Heart left ventricle (tissue), 16 donors: ENCODE measurements at regions not wholly inside any gene's neighbourhood (a gene's known extent, or its start where the extent isn't known, plus 50 kb on each side); places are given as distances from the start of the nearest gene placed in this dataset.
A peak's percentile ranks its signal among the peaks of the same experiment; 100 is the strongest.

Experiments used
- ATAC-seq, 4 donors: fragments of 200-7000 bp; cut with Tn5 transposase; one replicate each; pipeline ENCODE4 v1.9.1; 2020 to 2022; ENCODE audit warnings: moderate library complexity in 4 of 4, mild to moderate bottlenecking in 3 of 4, moderate number of reproducible peaks in 1 of 4
- DNase-seq, 5 donors: peaks; one replicate each; pipeline ENCODE4 v3.0.0-alpha.2; 2020
- H3K27ac ChIP-seq, 12 donors: fragments of 200-600 bp; sonication (generic) in 4 of 12; one replicate each; pipeline versions ENCODE4 v1.5.0 to v1.8.0; 2016 to 2022; ENCODE audit warnings: mild to moderate bottlenecking in 2 of 12
- H3K27me3 ChIP-seq, 9 donors: fragments of 200-600 bp; sonication (generic) in 2 of 9; one replicate each; pipeline versions ENCODE4 v1.5.1 to v1.8.0; 2016 to 2022; ENCODE audit warnings: mild to moderate bottlenecking in 3 of 9
- H3K36me3 ChIP-seq, 9 donors: fragments of 200-600 bp; sonication (generic) in 2 of 9; one replicate each; pipeline versions ENCODE4 v1.5.0 to v1.8.0; 2018 to 2022; ENCODE audit warnings: mild to moderate bottlenecking in 2 of 9
- H3K4me1 ChIP-seq, 12 donors: fragments of 200-600 bp; sonication (generic) in 4 of 12; one replicate each; pipeline versions ENCODE4 v1.5.0 to v1.8.0; 2016 to 2022; ENCODE audit warnings: mild to moderate bottlenecking in 3 of 12
- H3K4me3 ChIP-seq, 12 donors: fragments of 200-600 bp; sonication (generic) in 4 of 12; one replicate each; pipeline versions ENCODE4 v1.5.0 to v1.8.0; 2017 to 2022; ENCODE audit warnings: mild to moderate bottlenecking in 9 of 12, moderate library complexity in 4 of 12
- H3K9me3 ChIP-seq, 12 donors: fragments of 200-600 bp; sonication (generic) in 4 of 12; one replicate each; pipeline versions ENCODE4 v1.5.0 to v1.8.0; 2016 to 2022; ENCODE audit warnings: mild to moderate bottlenecking in 1 of 12
- CTCF ChIP-seq, 12 donors: fragments of 200-600 bp; sonication (generic) in 4 of 12; IDR thresholded peaks; one replicate each; pipeline versions ENCODE4 v1.5.0 to v1.8.0; 2018 to 2022; ENCODE audit warnings: antibody characterized with exemption in 12 of 12, mild to moderate bottlenecking in 5 of 12
- POLR2A ChIP-seq, 2 donors: fragments of 450-650 bp; IDR thresholded peaks; one replicate each; pipeline ENCODE4 v1.6.1; 2017; ENCODE audit warnings: antibody characterized with exemption in 2 of 2, mild to moderate bottlenecking in 2 of 2, moderate library complexity in 2 of 2
- WGBS, 4 donors: extraction: QIAGEN DNeasy Blood & Tissue Kit in 2 of 4; methylation state at CpG; one replicate each; pipeline versions ENCODE4 v1.1.5 to v1.1.7; 2013 to 2018; 5-methylcytosine and 5-hydroxymethylcytosine counted together
- intact Hi-C, 10 donors: fragments of 100-400 bp; cut with DNase I; formaldehyde crosslinking; loops; one replicate each; pipeline versions ENCODE4 v1.11.1 to v1.14.2; 2022
- donor health status: ischemic (EF 13 %, LVEDD 7.1; RV severe dilation, severe dysfunction).
- donor health status: healthy with polysubstance abuse.
- donor health status: DM: no; HTN: yes; CAD: no.
- donor health status: DM: no; HTN: no; CAD: no.
- donor health status: ischemic (EF 25% LVEDD 6.9; RV normal size, moderate dysfunction).
- donor health status: ischemic (EF 25% LVEDD 5.7; RV mildly dilated, moderate dysfunction).
- donor health status: healthy.
- donor health status: DM: yes; HTN: yes; CAD: no.
- donor health status: ischemic (EF 35%, LVEDD 5.7; RV mildly dilated, moderate dysfunction).
- donor health status: nonischemic (EF 11% LVEDD 7.7; RV severe dilation, severe dysfunction).
- donor health status: DM: yes; HTN: yes; CAD: no.
- donor health status: PGD.
- donor health status: ischemic (EF 29% LVEDD 5.4; RV normal size, mild dysfunction).
- donor health status: nonischemic (EF 23%, LVEDD 6.1; RV moderate dilation, normal function).

- intact Hi-C loops = loop anchor here in 1 of 10 donors (10.0 kb wide), 1 partner anchor 299 kb away; the partner anchor contains the start of gene IAH1
- Histone ChIP-seq H3K27me3 (no peaks in the 10 kb centered on the region), H3K36me3 (no peaks in the 10 kb centered on the region), H3K27ac (peak overlapping the region in 8 of 12 donors; percentile 51 to 75 (median 57)), H3K9me3 (no peaks in the 10 kb centered on the region), H3K4me3 (no peak overlapping the region), H3K4me1 (peaks cover 0 to 56% (median 27%) of the 10 kb centered on the region in 12 donors)
- TF ChIP-seq POLR2A (IDR thresholded peaks at IDR 0.05) (no peak), CTCF (IDR thresholded peaks at IDR 0.05) (no peak)
- DNase-seq (peak; percentile 69 to 85 (median 72)), ATAC-seq (peak; percentile 7 to 53 (median 35))
- 63 to 70% (median 66%) methylated on average over 12 of the region's 12 CpGs for WGBS, 4 donors
Observed at GRCh38 chr2:9774266-9774665, 69.0 kb upstream of the TAF1B start.

- peak in 2 of 5 donors; percentile 18 to 47 for DNase-seq
- intact Hi-C loops = loop anchor here in 1 of 10 donors (10.0 kb wide), 1 partner anchor 301 kb away; the partner anchor contains the start of gene IAH1
- WGBS, 4 donors = 90 to 99% (median 93%) methylated on average over 9 of the region's 9 CpGs
Observed at GRCh38 chr2:9775351-9775750, 67.9 kb upstream of the TAF1B start.

GRCh38 chr2:9775999-9776712 lies 67.1 kb upstream of the TAF1B start:
- TF ChIP-seq CTCF (IDR thresholded peaks at IDR 0.05) (no peak), POLR2A (IDR thresholded peaks at IDR 0.05) (no peak)
- Histone ChIP-seq H3K36me3 (no peaks in the 10 kb centered on the region), H3K9me3 (no peaks in the 10 kb centered on the region), H3K27ac (no peak overlapping the region), H3K4me3 (no peak overlapping the region), H3K27me3 (no peaks in the 10 kb centered on the region), H3K4me1 (peaks cover 0 to 45% (median 20%) of the 10 kb centered on the region in 12 donors)
- intact Hi-C loops = loop anchor here in 1 of 10 donors (10.0 kb wide), 1 partner anchor 301 kb away; the partner anchor contains the start of gene IAH1
- ATAC-seq (no peak), DNase-seq (peak in 2 of 5 donors; percentile 18 to 32)
- 83 to 88% (median 84%) methylated on average over 6 to 9 of the region's 9 CpGs for WGBS, 4 donors

More at GRCh38 chr2:9775351-9775750, 67.9 kb upstream of the TAF1B start:
- TF ChIP-seq CTCF (IDR thresholded peaks at IDR 0.05) (no peak), POLR2A (IDR thresholded peaks at IDR 0.05) (no peak)
- no peaks in the 10 kb centered on the region for H3K27me3 ChIP-seq
- peaks cover 0 to 53% (median 28%) of the 10 kb centered on the region in 12 donors for H3K4me1 ChIP-seq
- peak overlapping the region in 1 of 12 donors; percentile 70 for H3K27ac ChIP-seq
- H3K36me3 ChIP-seq = no peaks in the 10 kb centered on the region
- ATAC-seq = no peak
- H3K9me3 ChIP-seq = no peaks in the 10 kb centered on the region
- H3K4me3 ChIP-seq = no peak overlapping the region

GRCh38 chr2:9777081-9777480 lies 66.2 kb upstream of the TAF1B start:
- 88 to 99% (median 96%) methylated on average over 3 to 6 of the region's 6 CpGs for whole genome bisulfite sequencing, 4 donors

More at GRCh38 chr2:9777081-9777480, 66.2 kb upstream of the TAF1B start:
- Histone ChIP-seq H3K4me1 (peaks cover 0 to 35% (median 11%) of the 10 kb centered on the region in 12 donors), H3K36me3 (no peaks in the 10 kb centered on the region), H3K4me3 (no peak overlapping the region), H3K27ac (no peak overlapping the region), H3K9me3 (no peaks in the 10 kb centered on the region), H3K27me3 (no peaks in the 10 kb centered on the region)
- ATAC-seq (no peak), DNase-seq (peak in 2 of 5 donors; percentile 15 to 16)
- intact Hi-C loops = loop anchor here in 1 of 10 donors (10.0 kb wide), 1 partner anchor 302 kb away; the partner anchor contains the start of gene IAH1
- TF ChIP-seq POLR2A (IDR thresholded peaks at IDR 0.05) (no peak), CTCF (IDR thresholded peaks at IDR 0.05) (no peak)
